GM12878 (cell line): ENCODE measurements at regions not wholly inside any gene's neighbourhood (a gene's known extent, or its start where the extent isn't known, plus 50 kb on each side); places are given as distances from the start of the nearest gene placed in this dataset.

Experiments used
- ATAC-seq: fragments of 200-7000 bp; cut with Tn5 transposase; 3 replicates; pipeline ENCODE4 v1.9.1; 2020; ENCODE audit warnings: mild to moderate bottlenecking, moderate library complexity
- BruUV-seq: library from RNA; stranded (reverse); fragments of 400-500 nt; replicated peaks from 2 replicates; lab custom pipeline; 2021; lab: Mats Ljungman, UMichigan
- CTCF ChIA-PET: fragments of 300-600 bp; sonication (Branson Sonifier 250); formaldehyde crosslinking; extraction: SDS; loops from one replicate; lab custom pipeline; 2021; ENCODE audit warnings: inconsistent platforms; lab: Yijun Ruan, JAX
- POLR2A ChIA-PET: fragments of 350-600 bp; formaldehyde crosslinking; extraction: SDS; loops from one replicate; lab custom pipeline; 2021; ENCODE audit warnings: inconsistent platforms; lab: Charles Lee
- RAD21 ChIA-PET: fragments of 300-600 bp; sonication (Branson Sonifier 250); formaldehyde crosslinking; loops from one replicate; lab custom pipeline; 2023; ENCODE audit warnings: antibody characterized with exemption; ENCODE audit not compliant: unreplicated experiment; lab: Charles Lee
- SMC1A ChIA-PET: fragments of 300-600 bp; sonication (Branson Sonifier 250); formaldehyde crosslinking; loops from one replicate; lab custom pipeline; 2023; ENCODE audit not compliant: unreplicated experiment, uncharacterized antibody; lab: Charles Lee
- DNase-seq: peaks from one replicate; pipeline ENCODE4 v3.0.0-alpha.2; 2011; ENCODE audit warnings: low read depth, low spot score
- FAIRE-seq: peaks from 3 replicates; lab custom pipeline; 2011; peaks lifted over from hg19 to GRCh38; lab: Jason Lieb, UNC
- H2AFZ ChIP-seq: 2 replicates; pipeline ENCODE4 v1.6.0; 2011; ENCODE audit warnings: low read depth, low read length, control low read depth; ENCODE audit not compliant: control insufficient read depth
- H3K27ac ChIP-seq: 2 replicates; pipeline ENCODE4 v1.5.1; 2011; ENCODE audit warnings: control low read depth; ENCODE audit not compliant: control insufficient read depth, insufficient read depth
- H3K27me3 ChIP-seq, 2 experiments: replicated peaks in 1 of 2; 2 replicates each; pipeline versions ENCODE4 v1.6.0 to v1.6.1; 2011; ENCODE audit warnings: low read length in 1 of 2; ENCODE audit not compliant: control insufficient read depth in 2 of 2, insufficient read depth in 2 of 2
- H3K36me3 ChIP-seq, 2 experiments: 2 replicates each; pipeline ENCODE4 v1.5.1; 2011; ENCODE audit warnings: low read length in 1 of 2; ENCODE audit not compliant: control insufficient read depth in 2 of 2, insufficient read depth in 2 of 2
- H3K4me1 ChIP-seq: 2 replicates; pipeline ENCODE4 v1.6.1; 2011; ENCODE audit warnings: mild to moderate bottlenecking, low read length, moderate library complexity, mixed read lengths; ENCODE audit not compliant: control insufficient read depth, insufficient read depth
- H3K4me2 ChIP-seq: 2 replicates; pipeline ENCODE4 v1.6.0; 2011; ENCODE audit warnings: control low read depth; ENCODE audit not compliant: control insufficient read depth, insufficient read depth
- H3K4me3 ChIP-seq: fragments of 200-600 bp; sonication (generic); 2 replicates; pipeline ENCODE4 v1.5.1; 2016
- H3K79me2 ChIP-seq: 2 replicates; pipeline ENCODE4 v1.6.0; 2011; ENCODE audit warnings: low read length; ENCODE audit not compliant: control insufficient read depth, insufficient read depth
- H3K9ac ChIP-seq: 2 replicates; pipeline ENCODE4 v1.8.0; 2011; ENCODE audit warnings: low read length, control low read depth, mixed read lengths; ENCODE audit not compliant: control insufficient read depth, insufficient read depth
- H3K9me3 ChIP-seq: replicated peaks from 3 replicates; pipeline ENCODE4 v1.5.1; 2011; ENCODE audit warnings: mild to moderate bottlenecking, low read length; ENCODE audit not compliant: control insufficient read depth, insufficient read depth
- H4K20me1 ChIP-seq: 2 replicates; pipeline ENCODE4 v1.6.0; 2011; ENCODE audit not compliant: control insufficient read depth, insufficient read depth
- ATF7 ChIP-seq: fragments of 450-650 bp; IDR thresholded peaks from 2 replicates; pipeline ENCODE4 v1.6.1; 2016; ENCODE audit warnings: low read depth, mild to moderate bottlenecking
- CHD4 ChIP-seq: fragments of 200-600 bp; sonication (generic); IDR thresholded peaks from 2 replicates; pipeline ENCODE4 v1.6.1; 2016; ENCODE audit warnings: mild to moderate bottlenecking
- E4F1 ChIP-seq: fragments of 450-650 bp; IDR thresholded peaks from 2 replicates; pipeline ENCODE4 v1.6.1; 2018; ENCODE audit warnings: borderline replicate concordance, mild to moderate bottlenecking; ENCODE audit not compliant: partially characterized antibody
- EED ChIP-seq: sonication (generic); IDR thresholded peaks from 2 replicates; pipeline ENCODE4 v1.6.1; 2016; ENCODE audit warnings: antibody characterized with exemption, low read depth
- ETV6 ChIP-seq, 2 experiments: fragments of 450-650 bp in 1 of 2; IDR thresholded peaks in 1 of 2; conservative IDR thresholded peaks in 1 of 2; 2 replicates each; pipeline ENCODE4 v1.6.1; 2014; ENCODE audit warnings: antibody characterized with exemption in 1 of 2, borderline replicate concordance in 1 of 2, low read depth in 1 of 2, mild to moderate bottlenecking in 1 of 2, moderate library complexity in 1 of 2
- IKZF2 ChIP-seq, 2 experiments: fragments of 450-650 bp; IDR thresholded peaks; 2 replicates each; pipeline ENCODE4 v1.6.1; 2017; ENCODE audit warnings: mild to moderate bottlenecking in 2 of 2, moderate library complexity in 2 of 2
- IRF4 ChIP-seq: IDR thresholded peaks from 2 replicates; pipeline ENCODE4 v1.6.1; 2011; ENCODE audit warnings: low read depth, low read length
- POLR2AphosphoS5 ChIP-seq: IDR thresholded peaks from 2 replicates; pipeline ENCODE4 v1.6.1; 2011; ENCODE audit warnings: mild to moderate bottlenecking, low read length, inconsistent platforms
- PRDM15 ChIP-seq: fragments of 450-650 bp; formaldehyde crosslinking; IDR thresholded peaks from 2 replicates; pipeline ENCODE4 v1.4.0; 2020; ENCODE audit warnings: mild to moderate bottlenecking, moderate library complexity
- RCOR1 ChIP-seq: conservative IDR thresholded peaks from 2 replicates; pipeline ENCODE4 v1.6.1; 2012; ENCODE audit warnings: low read depth, low read length, improper control_type of control experiment
- RELB ChIP-seq: fragments of 450-650 bp; IDR thresholded peaks from 2 replicates; pipeline ENCODE4 v1.6.1; 2017; ENCODE audit warnings: low read depth, mild to moderate bottlenecking, moderate library complexity
- RUNX3 ChIP-seq: IDR thresholded peaks from 2 replicates; pipeline ENCODE4 v1.6.1; 2012; ENCODE audit warnings: low read length, inconsistent platforms
- STAT3 ChIP-seq: IDR thresholded peaks from 2 replicates; pipeline ENCODE4 v1.6.1; 2011; ENCODE audit warnings: low read depth, low read length, improper control_type of control experiment
- TCF12 ChIP-seq: IDR thresholded peaks from 2 replicates; pipeline ENCODE4 v1.6.1; 2011; ENCODE audit warnings: low read depth, mild to moderate bottlenecking, low read length
- USF2 ChIP-seq: IDR thresholded peaks from 2 replicates; pipeline ENCODE4 v1.6.1; 2011; ENCODE audit warnings: low read depth, low read length, improper control_type of control experiment, borderline replicate concordance
- ZBED1 ChIP-seq: IDR thresholded peaks from 2 replicates; pipeline ENCODE4 v1.6.1; 2016; ENCODE audit warnings: borderline replicate concordance
- ZNF207 ChIP-seq: fragments of 450-650 bp; IDR thresholded peaks from 2 replicates; pipeline ENCODE4 v1.6.1; 2014; ENCODE audit warnings: antibody characterized with exemption, mild to moderate bottlenecking, borderline replicate concordance
- ZSCAN29 ChIP-seq: fragments of 450-650 bp; IDR thresholded peaks from 2 replicates; pipeline ENCODE4 v1.6.1; 2017; ENCODE audit warnings: mild to moderate bottlenecking, moderate library complexity
- WGBS: methylation state at CpG from one replicate; pipeline ENCODE4 v1.1.6; 2016; ENCODE audit warnings: low lambda C conversion rate; ENCODE audit not compliant: insufficient replicate concordance, insufficient coverage; ENCODE audit errors: missing lambda C conversion rate; 5-methylcytosine and 5-hydroxymethylcytosine counted together
- in situ Hi-C: fragments of 300-500 bp; cut with MboI; formaldehyde crosslinking; loops from 9 replicates; pipeline ENCODE4 v1.14.3; 2018; ENCODE audit warnings: mixed read lengths
- intact Hi-C: fragments of 100-400 bp; cut with micrococcal nuclease; formaldehyde crosslinking; loops from one replicate; pipeline ENCODE4 v1.14.2; 2022; ENCODE audit not compliant: unreplicated experiment

GRCh38 chr14:51353901-51354300 lies 113.9 kb downstream of the TMX1 start:
- Histone ChIP-seq H3K4me2 (no peak overlapping the region), H3K27me3 (0 out of 4 replicates have a peak, but pooled peaks cover 0 to 3% of the 10 kb centered on the region in 2 experiments), H4K20me1 (no peaks in the 10 kb centered on the region), H3K4me3 (no peak overlapping the region), H3K4me1 (no peaks in the 10 kb centered on the region), H3K79me2 (no peaks in the 10 kb centered on the region), H3K9me3 (no peaks in the 10 kb centered on the region), H2AFZ (no peak overlapping the region), H3K9ac (no peak overlapping the region), H3K36me3 (no peaks in the 10 kb centered on the region), H3K27ac (no peak overlapping the region)
- ATAC-seq (no peak), DNase-seq (no peak), FAIRE-seq (no peak)
- in situ Hi-C loops (no loop called here), intact Hi-C loops (no loop called here)
- SMC1A ChIA-PET = interaction anchor here (1.2 kb wide), 1 partner anchor 39 kb away, joined by 3 read pairs; no protein-coding TSS in a partner anchor
- POLR2A ChIA-PET = no interaction called here
- CTCF ChIA-PET = no interaction called here
- 94% methylated on average over 1 of the region's 1 CpG for WGBS
- RAD21 ChIA-PET = no interaction called here
- no TSS peak for BruUV-seq
- TF ChIP-seq ZNF207 = no peak
- TF ChIP-seq STAT3 = no peak
- no peak for TF ChIP-seq USF2
- no peak for TF ChIP-seq ZBED1
- TF ChIP-seq CHD4 = no peak
- no peak for TF ChIP-seq ZSCAN29
- no peak for TF ChIP-seq TCF12
- no peak for TF ChIP-seq RELB
- TF ChIP-seq RCOR1 = no peak
- TF ChIP-seq ETV6 (conservative IDR thresholded peaks at IDR 0.05 in 1 of 2, IDR thresholded peaks at IDR 0.05 in 1 of 2; ENCODE audit: borderline replicate concordance in 1 of 2, low read depth in 1 of 2) = no peak
- no peak for TF ChIP-seq IKZF2 (IDR thresholded peaks at IDR 0.05)
- no peak for TF ChIP-seq IRF4
- no peak for TF ChIP-seq PRDM15 (CRISPR knock-in tag)
- TF ChIP-seq EED = no peak
- no peak for TF ChIP-seq ATF7
- no peak for TF ChIP-seq POLR2AphosphoS5
- TF ChIP-seq E4F1 = no peak
- no peak for TF ChIP-seq RUNX3
